Fibroblast of lung (primary cell): ENCODE measurements at regions not wholly inside any gene's neighbourhood (a gene's known extent, or its start where the extent isn't known, plus 50 kb on each side); places are given as distances from the start of the nearest gene placed in this dataset.

ENCODE experiments used
- DNase-seq, 2 donors: peaks; one replicate each; pipeline versions ENCODE4 v3.0.0 to v3.0.0-alpha.2; 2010; ENCODE audit warnings: low read depth in 2 of 2
- H2AFZ ChIP-seq: 2 replicates; pipeline ENCODE4 v1.5.1; 2012; ENCODE audit warnings: low read length, control low read depth, inconsistent platforms
- H3K27ac ChIP-seq: 2 replicates; pipeline ENCODE4 v1.5.1; 2011; ENCODE audit warnings: low read length, control low read depth; ENCODE audit not compliant: insufficient read depth
- H3K27me3 ChIP-seq: 2 replicates; pipeline ENCODE4 v1.5.1; 2011; ENCODE audit warnings: mild to moderate bottlenecking, low read length; ENCODE audit not compliant: control insufficient read depth, insufficient read depth
- H3K36me3 ChIP-seq: 2 replicates; pipeline ENCODE4 v1.5.1; 2011; ENCODE audit warnings: low read length; ENCODE audit not compliant: control insufficient read depth, insufficient read depth
- H3K4me1 ChIP-seq: 2 replicates; pipeline ENCODE4 v1.5.1; 2011; ENCODE audit warnings: low read length; ENCODE audit not compliant: control insufficient read depth, insufficient read depth; ENCODE audit errors: extremely low read depth
- H3K4me2 ChIP-seq: 2 replicates; pipeline ENCODE4 v1.5.1; 2011; ENCODE audit warnings: low read length, control low read depth; ENCODE audit not compliant: insufficient read depth; ENCODE audit errors: extremely low read depth
- H3K4me3 ChIP-seq, 4 experiments: fragments of 200-600 bp in 1 of 4; sonication (generic) in 1 of 4; replicated peaks in 1 of 4; 2 replicates each; pipeline ENCODE4 v1.5.1; 2011 to 2016; ENCODE audit warnings: low read length in 4 of 4, low read depth in 3 of 4, mild to moderate bottlenecking in 3 of 4, control low read depth in 2 of 4, inconsistent platforms in 1 of 4, mixed read lengths in 1 of 4; ENCODE audit not compliant: insufficient read depth in 1 of 4; ENCODE audit errors: control extremely low read depth in 1 of 4
- H3K79me2 ChIP-seq: 2 replicates; pipeline ENCODE4 v1.5.1; 2012; ENCODE audit warnings: mild to moderate bottlenecking, low read length, inconsistent platforms; ENCODE audit not compliant: control insufficient read depth, insufficient read depth
- H3K9ac ChIP-seq: 2 replicates; pipeline ENCODE4 v1.5.1; 2011; ENCODE audit warnings: mild to moderate bottlenecking, low read length, control low read depth; ENCODE audit not compliant: insufficient read depth
- H3K9me3 ChIP-seq: 2 replicates; pipeline ENCODE4 v1.5.1; 2012; ENCODE audit warnings: low read depth, low read length; ENCODE audit not compliant: control insufficient read depth, insufficient read depth
- H4K20me1 ChIP-seq: 2 replicates; pipeline ENCODE4 v1.5.1; 2011; ENCODE audit warnings: low read length; ENCODE audit not compliant: control insufficient read depth, insufficient read depth; ENCODE audit errors: extremely low read depth
- CTCF ChIP-seq, 2 donors: IDR thresholded peaks in 1 of 2; conservative IDR thresholded peaks in 1 of 2; 1 replicate in 1 of 2; 2 replicates in 1 of 2; pipeline ENCODE4 v1.5.1; 2011 to 2012; ENCODE audit warnings: low read length in 2 of 2, control low read depth in 1 of 2, inconsistent platforms in 1 of 2, low read depth in 1 of 2, mild to moderate bottlenecking in 1 of 2
- EZH2 ChIP-seq: IDR thresholded peaks from 2 replicates; pipeline ENCODE4 v1.5.1; 2012; ENCODE audit warnings: low read length, control low read depth, mild to moderate bottlenecking; ENCODE audit errors: missing control alignments

GRCh38 chr11:29183301-29183700 lies 833.5 kb downstream of the KCNA4 start:
- Histone ChIP-seq H3K9me3 (no peaks in the 10 kb centered on the region), H3K4me1 (peaks cover 6% of the 10 kb centered on the region), H3K27ac (no peak overlapping the region), H3K4me3 (no peak overlapping the region), H3K36me3 (no peaks in the 10 kb centered on the region), H2AFZ (no peak overlapping the region), H4K20me1 (no peaks in the 10 kb centered on the region), H3K27me3 (no peaks in the 10 kb centered on the region), H3K79me2 (no peaks in the 10 kb centered on the region), H3K9ac (no peak overlapping the region), H3K4me2 (no peak overlapping the region)
- DNase-seq: peak in 1 of 2 donors; percentile 28
- no peak for TF ChIP-seq EZH2
- TF ChIP-seq CTCF (conservative IDR thresholded peaks at IDR 0.05 in 1 of 2, IDR thresholded peaks at IDR 0.05 in 1 of 2; ENCODE audit: low read depth in 1 of 2, low read length in 2 of 2): no peak

GRCh38 chr11:29173660-29174062 lies 843.2 kb downstream of the KCNA4 start:
- H3K9ac ChIP-seq: no peak overlapping the region
- H3K4me1 ChIP-seq: no peaks in the 10 kb centered on the region
- H3K27me3 ChIP-seq: no peaks in the 10 kb centered on the region
- H2AFZ ChIP-seq: no peak overlapping the region
- H3K79me2 ChIP-seq: no peaks in the 10 kb centered on the region
- TF ChIP-seq EZH2: no peak
- no peak for TF ChIP-seq CTCF (conservative IDR thresholded peaks at IDR 0.05 in 1 of 2, IDR thresholded peaks at IDR 0.05 in 1 of 2; ENCODE audit: low read depth in 1 of 2, low read length in 2 of 2)
- H3K36me3 ChIP-seq: no peaks in the 10 kb centered on the region
- H3K27ac ChIP-seq: no peak overlapping the region
- no peaks in the 10 kb centered on the region for H3K9me3 ChIP-seq
- no peak overlapping the region for H3K4me3 ChIP-seq
- peak; percentile 69 to 98 for DNase-seq
- no peak overlapping the region for H3K4me2 ChIP-seq
- no peaks in the 10 kb centered on the region for H4K20me1 ChIP-seq

- TF ChIP-seq CTCF (conservative IDR thresholded peaks at IDR 0.05 in 1 of 2, IDR thresholded peaks at IDR 0.05 in 1 of 2; ENCODE audit: low read depth in 1 of 2, low read length in 2 of 2): no peak
- TF ChIP-seq EZH2: no peak
- Histone ChIP-seq H3K4me2 (no peak overlapping the region), H3K9ac (no peak overlapping the region), H3K79me2 (no peaks in the 10 kb centered on the region), H3K9me3 (no peaks in the 10 kb centered on the region), H3K4me1 (no peaks in the 10 kb centered on the region), H3K27me3 (no peaks in the 10 kb centered on the region), H3K36me3 (no peaks in the 10 kb centered on the region), H3K4me3 (no peak overlapping the region), H3K27ac (no peak overlapping the region), H2AFZ (no peak overlapping the region), H4K20me1 (no peaks in the 10 kb centered on the region)
- peak in 1 of 2 donors; percentile 77 for DNase-seq
Measured at GRCh38 chr11:29171360-29171950, 845.4 kb downstream of the KCNA4 start.
